GM18520 (cell line): ENCODE measurements at regions not wholly inside any gene's neighbourhood (a gene's known extent, or its start where the extent isn't known, plus 50 kb on each side); places are given as distances from the start of the nearest gene placed in this dataset.
"Not testable (repeated sequence)": the region's sequence is repeated elsewhere in the genome, so short reads cannot be mapped to it uniquely, and the experiment has no call there.

Source experiments
- ATAC-seq: cut with Tn5 transposase; IDR thresholded peaks from one replicate; pipeline ENCODE4 v1.9.1; 2021; ENCODE audit not compliant: unreplicated experiment

DNA sequence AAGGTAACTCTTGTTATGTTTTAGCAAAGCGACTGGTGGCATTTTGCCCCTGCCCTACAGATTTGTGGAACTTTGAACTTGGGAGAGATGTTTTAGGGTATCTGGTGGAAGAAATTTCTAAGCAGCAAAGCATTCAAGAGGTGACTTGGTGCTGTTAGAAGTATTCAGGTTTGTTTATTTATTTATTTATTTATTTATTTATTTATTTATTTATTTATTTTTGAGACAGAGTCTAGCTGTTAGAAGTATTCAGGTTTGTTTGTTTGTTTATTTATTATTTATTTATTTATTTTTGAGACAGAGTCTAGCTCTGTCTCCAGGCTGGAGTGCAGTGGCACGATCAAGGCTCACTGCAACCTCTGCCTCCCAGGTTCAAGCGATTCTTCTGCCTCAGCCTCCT lies 89.8 kb upstream of the DDHD1 start:
- ATAC-seq: not testable (repeated sequence)

DNA sequence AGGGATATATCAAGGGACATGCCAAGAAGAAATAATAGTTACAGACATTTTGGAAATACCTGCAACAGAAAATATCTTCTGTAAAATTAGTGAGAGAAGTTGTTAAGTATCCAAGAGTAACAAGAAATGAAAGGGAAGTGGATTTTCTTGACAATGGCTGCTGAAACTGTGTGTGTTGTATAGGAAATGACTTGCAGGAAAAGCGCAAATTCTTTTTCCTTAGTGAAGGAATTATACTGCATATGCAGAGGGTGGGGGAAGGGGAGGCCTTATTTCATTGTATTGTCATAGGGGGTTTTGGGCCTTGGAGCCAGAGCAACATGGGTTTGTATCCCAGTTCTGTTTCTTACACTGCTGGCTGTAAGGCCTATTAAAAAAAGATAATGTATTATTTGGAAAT lies 84.4 kb upstream of the DDHD1 start:
- no peak for ATAC-seq

DNA sequence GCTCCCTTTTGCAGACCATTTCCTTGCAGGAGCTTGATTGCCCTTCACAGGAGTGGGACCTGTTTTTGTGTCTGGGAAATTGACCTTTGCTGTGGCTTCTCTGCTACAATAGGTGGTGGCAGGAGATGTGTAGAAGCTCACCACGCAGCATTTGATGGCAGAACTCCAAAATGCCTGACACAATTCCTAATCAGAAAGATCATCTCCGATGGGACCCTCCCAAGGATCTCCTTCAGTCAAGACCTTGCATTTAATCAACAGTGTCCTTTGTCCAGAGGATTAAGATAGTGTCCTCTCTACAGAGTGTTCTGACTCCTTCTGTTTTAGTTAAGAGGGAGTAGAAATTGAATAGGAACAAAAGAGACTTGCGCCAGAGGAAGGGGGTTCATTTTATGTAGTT lies 83.6 kb upstream of the DDHD1 start:
- no peak for ATAC-seq

DNA sequence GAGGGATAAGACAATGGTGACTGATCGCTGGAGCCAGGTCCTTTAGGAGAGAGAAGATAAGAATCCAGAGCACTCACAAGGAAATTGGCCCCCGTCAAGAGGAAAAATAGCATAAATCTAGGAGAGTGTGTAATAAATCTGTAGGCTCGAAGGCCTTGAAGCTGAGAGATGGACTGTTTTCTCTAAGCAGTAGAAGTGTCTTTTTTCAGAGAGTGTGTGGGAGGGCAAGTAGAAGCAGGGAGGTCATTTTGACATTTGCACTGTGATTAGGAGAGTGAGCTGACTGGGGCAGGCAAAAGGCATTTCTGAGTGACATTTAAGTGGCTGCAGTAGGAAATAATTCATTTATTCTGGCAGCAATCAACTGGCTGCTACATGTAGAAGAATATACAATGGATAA lies 78.0 kb upstream of the DDHD1 start:
- no peak for ATAC-seq

DNA sequence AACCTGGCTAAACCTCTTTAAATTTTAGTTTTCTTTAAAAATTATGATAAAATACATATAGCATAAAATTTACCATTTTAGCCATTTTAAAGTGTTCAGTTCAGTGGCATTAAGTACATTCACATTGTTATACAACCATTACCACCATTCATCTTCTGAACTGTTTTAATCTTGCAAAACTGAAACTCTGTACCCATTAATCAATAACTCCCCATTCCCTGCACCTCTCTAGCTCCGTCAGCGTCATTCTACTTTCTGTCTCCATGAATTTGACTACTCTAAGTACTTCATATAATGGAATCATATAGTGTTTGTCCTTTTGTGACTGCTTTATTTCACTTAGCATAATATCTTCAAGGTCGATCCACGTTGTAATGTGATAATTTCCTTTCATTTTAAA lies 75.8 kb upstream of the DDHD1 start:
- no peak for ATAC-seq

DNA sequence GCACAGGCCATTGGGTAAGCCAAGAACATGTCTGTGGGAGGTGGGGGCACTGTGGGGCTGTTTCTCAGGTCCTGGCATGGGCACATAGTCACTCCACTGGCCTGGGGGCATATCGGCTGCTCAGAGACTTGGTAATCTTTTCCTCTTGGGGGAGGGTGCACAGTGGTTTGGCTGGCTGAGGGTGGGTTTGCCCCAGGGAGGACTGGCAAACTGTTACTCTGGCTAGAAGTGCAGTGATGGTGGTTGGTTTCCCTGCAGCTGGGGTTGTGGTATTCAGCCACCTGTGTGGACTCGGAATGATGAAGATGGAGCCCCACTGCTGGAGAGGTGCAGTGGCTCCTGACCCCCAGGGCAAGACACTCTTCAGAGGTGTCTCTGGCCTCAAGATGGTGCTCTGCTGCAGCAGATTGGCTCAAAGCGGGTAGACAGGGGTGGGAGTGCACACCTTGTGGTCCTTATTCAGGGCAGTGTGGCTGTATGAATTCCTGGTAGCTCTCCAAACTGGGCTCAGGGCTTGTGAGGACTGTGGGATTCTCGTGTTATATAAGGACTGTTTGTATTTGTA lies 74.1 kb upstream of the DDHD1 start:
- no peak for ATAC-seq

DNA sequence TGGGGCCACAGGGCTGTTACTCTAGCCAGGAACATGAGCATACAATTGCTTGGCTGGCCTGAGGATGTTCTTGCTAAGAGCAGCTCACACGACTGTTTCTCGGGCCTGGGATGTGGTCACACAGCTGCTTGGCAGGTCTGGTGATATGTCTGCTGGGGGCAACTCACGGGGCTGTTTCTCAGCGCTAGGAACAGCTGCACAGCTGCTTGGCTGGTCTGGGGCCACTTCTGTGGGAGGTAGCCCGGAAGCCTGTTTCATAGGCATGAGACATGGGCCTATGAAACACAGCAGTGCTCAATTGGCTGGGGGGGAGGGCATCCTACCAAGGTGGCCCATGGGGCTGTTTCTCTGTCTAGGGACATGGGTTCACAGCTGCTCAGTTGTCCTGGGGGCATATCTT lies 73.4 kb upstream of the DDHD1 start:
- no peak for ATAC-seq

DNA sequence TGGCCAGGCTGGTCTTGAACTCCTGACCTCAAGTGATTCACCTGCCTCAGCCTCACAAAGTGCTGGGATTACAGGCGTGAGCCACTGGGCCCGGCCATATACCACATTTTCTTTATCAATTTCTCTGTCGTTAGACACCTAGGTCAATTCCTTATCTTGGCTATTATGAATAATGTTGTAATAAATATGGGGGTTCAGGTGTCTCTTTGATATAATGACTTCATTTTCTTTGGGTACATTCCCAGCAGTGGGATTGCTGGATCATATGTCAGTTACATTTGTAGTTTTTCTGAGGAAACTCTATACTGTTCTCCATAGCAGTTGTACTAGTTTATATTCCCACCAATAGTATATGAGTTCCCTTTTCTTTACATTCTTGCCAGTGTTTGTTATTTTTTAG lies 67.8 kb upstream of the DDHD1 start:
- ATAC-seq: no peak

DNA sequence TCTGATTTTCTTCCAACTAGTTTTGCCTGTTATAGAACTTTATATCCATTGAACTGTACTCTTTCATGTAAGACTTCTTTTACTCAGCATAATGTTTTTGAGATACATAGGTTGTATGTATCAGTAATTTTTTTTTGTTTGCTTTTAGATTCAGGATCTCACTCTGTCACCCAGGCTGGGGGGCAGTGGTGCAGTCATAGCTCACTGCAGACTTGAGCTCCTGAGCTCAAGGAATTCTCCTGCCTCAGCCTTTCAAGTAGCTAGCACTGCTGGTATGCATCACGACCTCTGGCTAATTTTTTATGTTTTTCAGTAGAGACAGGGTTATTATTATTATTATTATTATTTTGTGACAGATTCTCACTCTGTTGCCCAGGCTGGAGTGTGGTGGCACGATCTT lies 65.0 kb upstream of the DDHD1 start:
- no peak for ATAC-seq

DNA sequence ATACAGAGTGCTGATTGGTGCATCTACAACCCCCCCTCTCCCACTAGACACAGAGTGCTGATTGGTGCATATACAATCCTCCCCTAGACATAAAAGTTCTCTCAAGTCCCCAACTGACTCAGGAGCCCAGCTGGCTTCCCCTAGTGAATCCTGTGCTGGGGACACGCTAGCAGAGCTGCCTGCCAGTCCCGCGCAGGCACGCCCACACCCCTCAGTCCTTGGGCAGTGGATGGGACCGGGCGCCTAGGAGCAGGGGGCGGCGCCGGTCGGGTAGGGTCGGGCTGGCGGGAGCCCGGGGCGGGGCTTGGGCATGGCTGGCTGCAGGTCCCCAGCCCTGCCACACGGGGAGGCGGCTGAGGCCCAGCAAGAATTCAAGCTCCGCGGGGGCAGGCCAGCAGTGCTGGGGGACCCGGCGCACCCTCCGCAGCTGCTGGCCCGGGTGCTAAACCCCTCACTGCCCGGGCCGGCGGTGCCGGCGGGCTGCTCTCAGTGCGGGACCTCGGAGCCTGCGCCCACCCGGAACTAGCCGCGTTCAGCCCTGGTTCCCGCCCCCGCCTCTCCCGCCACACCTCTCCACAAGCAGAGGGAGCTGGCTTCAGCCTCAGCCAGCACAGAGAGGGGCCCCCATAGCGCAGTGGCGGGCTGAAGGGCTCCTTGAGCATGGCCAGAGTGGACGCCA lies 64.3 kb upstream of the DDHD1 start:
- peak; percentile 95 for ATAC-seq

DNA sequence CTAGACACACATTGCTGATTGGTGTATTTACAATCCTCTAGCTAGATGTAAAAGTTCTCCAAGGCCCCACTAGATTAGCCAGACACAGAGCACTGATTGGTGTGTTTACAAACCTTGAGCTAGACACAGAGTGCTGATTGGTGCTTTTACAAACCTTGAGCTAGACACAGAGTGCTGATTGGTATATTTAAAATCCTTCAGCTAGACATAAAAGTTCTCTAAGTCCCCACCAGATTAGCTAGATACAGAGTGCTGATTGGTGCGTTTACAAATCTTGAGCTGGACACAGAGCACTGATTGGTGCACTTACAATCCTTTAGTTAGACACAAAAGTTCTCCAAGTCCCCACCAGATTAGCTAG lies 63.8 kb upstream of the DDHD1 start:
- not testable (repeated sequence) for ATAC-seq

DNA sequence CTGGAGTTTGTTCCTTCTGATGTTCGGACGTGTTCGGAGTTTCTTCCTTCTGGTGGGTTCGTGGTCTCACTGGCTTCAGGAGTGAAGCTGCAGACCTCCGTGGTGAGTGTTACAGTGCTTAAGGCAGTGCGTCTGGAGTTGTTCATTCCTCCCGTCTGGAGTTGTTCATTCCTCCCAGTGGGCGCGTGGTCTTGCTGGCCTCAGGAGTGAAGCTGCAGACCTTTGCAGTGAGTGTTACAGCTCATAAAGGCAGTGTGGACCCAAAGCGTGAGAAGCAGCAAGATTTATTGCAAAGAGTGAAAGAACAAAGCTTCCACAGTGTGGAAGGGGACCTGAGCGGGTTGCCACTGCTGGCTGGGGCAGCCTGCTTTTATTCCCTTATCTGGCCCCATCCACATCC lies 63.4 kb upstream of the DDHD1 start:
- not testable (repeated sequence) for ATAC-seq

DNA sequence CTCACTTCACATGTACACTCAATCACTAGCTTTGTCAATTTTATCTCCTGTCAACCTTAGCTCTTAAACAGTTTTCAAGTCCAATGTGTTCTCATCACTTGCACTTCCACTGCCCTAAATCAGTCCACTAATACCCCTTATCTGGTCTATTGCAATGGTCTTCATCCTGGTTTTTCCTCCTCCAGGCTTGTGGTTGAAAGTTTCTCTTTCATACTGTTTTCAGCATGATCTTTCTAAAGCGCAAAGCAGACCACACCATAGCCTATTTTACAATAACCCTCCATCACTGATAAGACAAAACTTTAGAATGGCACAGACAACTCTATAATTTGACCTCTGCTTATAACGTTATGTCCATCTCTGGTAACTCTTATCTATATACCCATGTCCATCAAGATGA lies 62.0 kb upstream of the DDHD1 start:
- no peak for ATAC-seq

DNA sequence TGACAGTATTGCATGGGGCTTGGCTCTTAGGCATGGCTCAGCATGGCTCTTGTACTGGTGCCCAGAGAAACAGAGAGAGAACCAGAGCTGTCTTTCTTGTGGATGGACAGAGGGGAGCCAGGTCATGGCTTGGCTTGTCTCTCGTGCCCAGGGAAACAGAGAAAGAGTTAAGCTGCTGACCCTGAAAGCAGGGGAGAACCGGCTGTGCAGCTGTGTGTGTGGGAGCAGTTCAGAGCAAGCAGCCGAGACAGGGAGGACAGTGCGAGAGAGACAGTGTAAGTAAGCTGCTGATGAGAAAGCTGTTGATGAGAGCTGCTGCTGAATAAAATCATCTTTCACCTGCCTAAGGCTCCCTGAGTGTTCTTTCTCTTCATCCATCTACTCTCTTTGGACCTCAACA lies 61.3 kb upstream of the DDHD1 start:
- no peak for ATAC-seq

DNA sequence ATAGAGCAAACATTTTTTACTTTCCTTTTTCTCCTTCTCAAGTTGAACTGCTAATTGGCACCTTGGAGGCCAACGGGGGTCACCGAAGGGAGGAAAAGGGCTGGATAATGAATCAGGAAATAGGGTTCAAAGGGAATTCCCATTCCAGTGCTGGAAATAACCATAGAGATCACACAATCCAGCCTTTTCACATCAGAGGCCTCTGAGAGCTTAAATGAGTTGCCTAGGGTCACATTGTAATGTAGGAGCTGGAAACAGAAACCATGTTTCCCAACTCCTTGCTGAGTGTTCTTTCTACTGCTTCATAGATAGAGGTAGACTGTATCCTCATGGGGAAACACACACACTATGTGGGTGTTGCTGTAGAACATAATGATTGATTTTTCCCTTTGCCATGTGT lies 60.6 kb upstream of the DDHD1 start:
- ATAC-seq: no peak

DNA sequence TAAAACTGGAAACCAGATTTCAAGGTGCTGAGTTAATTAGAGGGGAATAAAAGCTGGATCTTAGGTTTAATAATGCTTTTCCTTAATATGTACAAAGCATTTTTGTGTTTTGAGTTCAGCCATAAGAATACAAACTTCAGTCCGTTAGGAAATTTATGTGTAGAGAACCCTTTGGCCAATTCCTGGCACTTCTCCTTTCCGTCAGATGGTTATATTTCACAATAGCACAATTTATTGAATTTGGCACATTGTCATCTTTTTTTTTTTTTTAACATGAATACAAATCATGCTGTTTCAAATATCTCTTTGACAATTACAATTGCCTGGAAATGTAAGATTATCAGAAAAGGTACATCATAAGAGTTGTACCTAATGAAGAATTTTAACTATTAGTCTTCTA lies 56.2 kb upstream of the DDHD1 start:
- no peak for ATAC-seq
